Loucy (cell line): ENCODE measurements at regions not wholly inside any gene's neighbourhood (a gene's known extent, or its start where the extent isn't known, plus 50 kb on each side); places are given as distances from the start of the nearest gene placed in this dataset.

ENCODE experiments used
- H2AFZ ChIP-seq: fragments of 200-600 bp; sonication (generic); 2 replicates; pipeline ENCODE4 v1.6.0; 2016; ENCODE audit warnings: antibody characterized with exemption, mild to moderate bottlenecking, low read length, moderate library complexity
- H3F3A ChIP-seq: fragments of 200-600 bp; 2 replicates; pipeline ENCODE4 v1.6.0; 2016; ENCODE audit warnings: antibody characterized with exemption, low read depth, mild to moderate bottlenecking
- H3K27me3 ChIP-seq: fragments of 200-600 bp; sonication (generic); 2 replicates; pipeline ENCODE4 v1.6.1; 2014; ENCODE audit warnings: low read length, mild to moderate bottlenecking; ENCODE audit not compliant: insufficient read depth, poor library complexity, severe bottlenecking
- H3K36me3 ChIP-seq: fragments of 200-600 bp; sonication (generic); 2 replicates; pipeline ENCODE4 v1.6.1; 2016; ENCODE audit warnings: low read length; ENCODE audit not compliant: insufficient read depth
- H3K4me1 ChIP-seq: fragments of 200-600 bp; sonication (generic); 2 replicates; pipeline ENCODE4 v1.5.1; 2014; ENCODE audit warnings: low read length, mild to moderate bottlenecking; ENCODE audit not compliant: insufficient read depth, poor library complexity, severe bottlenecking
- H3K4me2 ChIP-seq: fragments of 200-600 bp; sonication (generic); 2 replicates; pipeline ENCODE4 v1.6.0; 2014; ENCODE audit warnings: antibody characterized with exemption, low read length, low read depth, mild to moderate bottlenecking; ENCODE audit not compliant: poor library complexity, severe bottlenecking
- H3K4me3 ChIP-seq: fragments of 200-600 bp; sonication (generic); 2 replicates; pipeline ENCODE4 v1.5.1; 2014; ENCODE audit warnings: low read length, mild to moderate bottlenecking, mixed read lengths; ENCODE audit not compliant: poor library complexity, severe bottlenecking
- H3K79me2 ChIP-seq: fragments of 200-600 bp; sonication (generic); 2 replicates; pipeline ENCODE4 v1.6.1; 2014; ENCODE audit warnings: low read length; ENCODE audit not compliant: insufficient read depth
- H3K9ac ChIP-seq: fragments of 200-600 bp; sonication (generic); 2 replicates; pipeline ENCODE4 v1.6.0; 2014; ENCODE audit warnings: mild to moderate bottlenecking, low read depth, low read length, moderate library complexity; ENCODE audit not compliant: poor library complexity, severe bottlenecking
- H3K9me2 ChIP-seq: fragments of 200-600 bp; sonication (generic); replicated peaks from 2 replicates; pipeline ENCODE4 v1.6.1; 2016; ENCODE audit warnings: low read depth, low read length, mixed read lengths
- H3K9me3 ChIP-seq: fragments of 200-600 bp; sonication (generic); 2 replicates; pipeline ENCODE4 v1.6.1; 2014; ENCODE audit warnings: mild to moderate bottlenecking, antibody characterized with exemption, low read length, low read depth; ENCODE audit not compliant: insufficient read depth
- H4K20me1 ChIP-seq: fragments of 200-600 bp; sonication (generic); 2 replicates; pipeline ENCODE4 v1.6.0; 2014; ENCODE audit warnings: antibody characterized with exemption, low read length, mild to moderate bottlenecking; ENCODE audit not compliant: insufficient read depth, poor library complexity, severe bottlenecking
- EZH2phosphoT487 ChIP-seq: fragments of 200-600 bp; IDR thresholded peaks from 2 replicates; pipeline ENCODE4 v1.6.1; 2018; ENCODE audit warnings: antibody characterized with exemption, mild to moderate bottlenecking, moderate library complexity, borderline replicate concordance
- TF ChIP-seq, protein P1 (sequence below): fragments of 200-600 bp; sonication (generic); conservative IDR thresholded peaks from 2 replicates; pipeline ENCODE4 v1.5.1; 2014; ENCODE audit warnings: mild to moderate bottlenecking, antibody characterized with exemption, low read length

DNA sequence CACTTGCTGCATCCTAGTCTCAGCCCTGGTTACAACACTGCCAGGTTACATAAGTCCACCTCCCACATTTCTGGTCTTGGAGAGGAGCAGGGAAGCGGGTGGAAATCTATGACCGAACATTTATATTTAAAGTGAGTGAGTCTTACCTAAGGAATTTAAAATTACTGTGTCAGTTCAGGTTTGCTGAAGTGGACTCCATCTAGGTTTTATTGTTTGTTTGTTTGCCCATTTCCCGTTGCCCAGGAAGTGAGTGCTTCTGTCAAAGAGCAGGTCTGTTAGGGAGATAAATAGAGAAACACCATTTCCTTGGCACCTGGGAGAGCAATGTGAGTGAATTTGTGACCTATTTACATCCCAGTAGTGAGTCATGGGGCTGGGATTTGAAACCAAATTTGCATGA, 179.5 kb downstream of the KIF4B start:
- no peaks in the 10 kb centered on the region for H3K79me2 ChIP-seq
- H3K9ac ChIP-seq: no peak overlapping the region
- H3K9me2 ChIP-seq: no peaks in the 10 kb centered on the region
- H3K4me2 ChIP-seq: no peak overlapping the region
- H3K9me3 ChIP-seq: no peaks in the 10 kb centered on the region
- TF ChIP-seq, protein P1, sequence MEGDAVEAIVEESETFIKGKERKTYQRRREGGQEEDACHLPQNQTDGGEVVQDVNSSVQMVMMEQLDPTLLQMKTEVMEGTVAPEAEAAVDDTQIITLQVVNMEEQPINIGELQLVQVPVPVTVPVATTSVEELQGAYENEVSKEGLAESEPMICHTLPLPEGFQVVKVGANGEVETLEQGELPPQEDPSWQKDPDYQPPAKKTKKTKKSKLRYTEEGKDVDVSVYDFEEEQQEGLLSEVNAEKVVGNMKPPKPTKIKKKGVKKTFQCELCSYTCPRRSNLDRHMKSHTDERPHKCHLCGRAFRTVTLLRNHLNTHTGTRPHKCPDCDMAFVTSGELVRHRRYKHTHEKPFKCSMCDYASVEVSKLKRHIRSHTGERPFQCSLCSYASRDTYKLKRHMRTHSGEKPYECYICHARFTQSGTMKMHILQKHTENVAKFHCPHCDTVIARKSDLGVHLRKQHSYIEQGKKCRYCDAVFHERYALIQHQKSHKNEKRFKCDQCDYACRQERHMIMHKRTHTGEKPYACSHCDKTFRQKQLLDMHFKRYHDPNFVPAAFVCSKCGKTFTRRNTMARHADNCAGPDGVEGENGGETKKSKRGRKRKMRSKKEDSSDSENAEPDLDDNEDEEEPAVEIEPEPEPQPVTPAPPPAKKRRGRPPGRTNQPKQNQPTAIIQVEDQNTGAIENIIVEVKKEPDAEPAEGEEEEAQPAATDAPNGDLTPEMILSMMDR: no peak
- no peak for TF ChIP-seq EZH2phosphoT487
- H3K36me3 ChIP-seq: no peaks in the 10 kb centered on the region
- no peaks in the 10 kb centered on the region for H3F3A ChIP-seq
- no peak overlapping the region for H2AFZ ChIP-seq
- peaks cover 11% of the 10 kb centered on the region for H3K4me1 ChIP-seq
- H3K27me3 ChIP-seq: no peaks in the 10 kb centered on the region
- no peaks in the 10 kb centered on the region for H4K20me1 ChIP-seq
- H3K4me3 ChIP-seq: no peak overlapping the region

DNA sequence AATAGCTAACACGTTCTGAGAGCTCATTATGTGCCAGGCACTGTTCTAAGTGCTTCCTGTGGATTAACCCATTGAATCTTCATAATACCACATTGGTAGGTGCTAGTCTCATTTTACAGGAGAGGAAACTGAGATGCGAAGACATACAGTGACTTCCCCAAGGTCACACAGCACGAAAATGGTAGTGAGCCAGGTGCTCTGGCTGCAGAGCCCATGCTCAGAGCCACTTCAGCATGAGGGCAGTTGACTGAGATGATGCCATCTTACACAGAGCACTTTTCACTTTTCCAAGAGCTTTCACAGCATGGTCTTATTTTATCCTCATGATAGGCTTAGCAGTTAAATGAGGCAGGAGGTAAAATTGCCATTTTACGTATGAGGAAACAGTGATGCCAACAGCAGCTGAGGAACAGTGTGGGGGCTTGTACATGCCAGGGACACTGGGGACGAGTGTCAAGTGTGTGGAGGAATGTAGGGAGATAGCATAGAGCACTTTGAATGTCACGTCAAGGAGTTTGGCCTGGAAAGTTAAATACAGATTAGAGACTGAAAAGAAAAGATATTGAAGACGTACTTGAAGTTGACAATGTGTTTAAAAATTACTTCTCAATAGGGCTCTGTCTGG, 180.0 kb downstream of the KIF4B start:
- no peak overlapping the region for H3K9ac ChIP-seq
- H3K79me2 ChIP-seq: no peaks in the 10 kb centered on the region
- peaks cover 11% of the 10 kb centered on the region for H3K4me1 ChIP-seq
- H4K20me1 ChIP-seq: no peaks in the 10 kb centered on the region
- H3K36me3 ChIP-seq: no peaks in the 10 kb centered on the region
- no peak overlapping the region for H2AFZ ChIP-seq
- no peak overlapping the region for H3K4me3 ChIP-seq
- TF ChIP-seq, protein P1: no peak
- H3F3A ChIP-seq: no peaks in the 10 kb centered on the region
- no peaks in the 10 kb centered on the region for H3K27me3 ChIP-seq
- no peaks in the 10 kb centered on the region for H3K9me2 ChIP-seq
- no peaks in the 10 kb centered on the region for H3K9me3 ChIP-seq
- H3K4me2 ChIP-seq: no peak overlapping the region

DNA sequence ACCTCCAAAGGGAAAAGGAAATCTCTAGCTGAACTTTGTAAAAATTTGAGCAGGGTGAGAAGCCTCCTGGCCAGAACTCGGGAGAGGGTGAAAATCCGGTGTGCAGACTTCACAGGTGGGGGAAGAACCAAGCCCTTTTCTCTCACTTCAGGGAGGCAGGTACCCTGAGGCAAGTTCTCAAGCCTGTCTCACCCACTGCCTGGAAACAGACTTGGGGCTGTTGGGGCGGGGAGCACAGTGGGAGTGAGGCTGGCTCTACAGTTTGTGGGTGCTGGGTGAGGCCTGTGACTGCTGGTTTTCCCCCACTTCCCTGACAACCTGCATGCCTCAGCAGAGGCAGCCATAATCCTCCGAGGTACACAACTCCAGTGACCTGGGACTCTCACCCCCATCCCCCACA, 187.1 kb downstream of the KIF4B start:
- no peak for TF ChIP-seq EZH2phosphoT487
- TF ChIP-seq, protein P1: no peak

More for the DNA sequence above, 187.1 kb downstream of the KIF4B start:
- H3K9me3 ChIP-seq: no peaks in the 10 kb centered on the region
- no peaks in the 10 kb centered on the region for H3K79me2 ChIP-seq
- H3K4me3 ChIP-seq: no peak overlapping the region
- no peaks in the 10 kb centered on the region for H3K4me1 ChIP-seq
- H3K27me3 ChIP-seq: no peaks in the 10 kb centered on the region
- no peaks in the 10 kb centered on the region for H3F3A ChIP-seq
- H3K9ac ChIP-seq: no peak overlapping the region
- no peak overlapping the region for H3K4me2 ChIP-seq
- no peaks in the 10 kb centered on the region for H3K9me2 ChIP-seq
- H4K20me1 ChIP-seq: no peaks in the 10 kb centered on the region
- H2AFZ ChIP-seq: no peak overlapping the region
- H3K36me3 ChIP-seq: no peaks in the 10 kb centered on the region
